ENCODE measurements at regions not wholly inside any gene's neighbourhood (a gene's known extent, or its start where the extent isn't known, plus 50 kb on each side); places are given as distances from the start of the nearest gene placed in this dataset.

- intact Hi-C loops (cut with micrococcal nuclease; ENCODE audit: unreplicated experiment) (no loop called here), in situ Hi-C loops (cut with HindIII; ENCODE audit: extremely low pct_ligation_motif_present, low pct_unique_long_range_greater_than_20kb) (no loop called here)
- no peak for FAIRE-seq
- Histone ChIP-seq H2AFZ (ENCODE audit: low read length) (no peak overlapping the region), H3K27me3 (ENCODE audit: control insufficient read depth in 1 of 2, insufficient read depth in 2 of 2, low read length in 2 of 2) (no peaks in the 10 kb centered on the region), H3K9me3 (ENCODE audit: low read length) (peaks cover 73% of the 10 kb centered on the region), H3K4me2 (ENCODE audit: low read depth, low read length) (no peak overlapping the region), H3K36me3 (replicated peaks in 1 of 2; ENCODE audit: control insufficient read depth in 1 of 2, insufficient read depth in 2 of 2, low read length in 2 of 2) (no peaks in the 10 kb centered on the region), H3K4me3 (replicated peaks in 1 of 3; ENCODE audit: insufficient read depth in 1 of 3, low read depth in 2 of 3, low read length in 3 of 3) (no peak overlapping the region), H3K9ac (ENCODE audit: insufficient read depth, low read depth, low read length) (no peak overlapping the region), H4K20me1 (ENCODE audit: insufficient read depth, low read length) (no peaks in the 10 kb centered on the region), H3K4me1 (ENCODE audit: insufficient read depth, low read length) (no peaks in the 10 kb centered on the region), H3K27ac (ENCODE audit: extremely low read length, insufficient read depth, low read length) (no peak overlapping the region), H3K79me2 (ENCODE audit: insufficient read depth, low read length) (no peaks in the 10 kb centered on the region)
- no TSS peak for BruUV-seq (replicated peaks)
- DNase-seq (ENCODE audit: low spot score) = no peak
- POLR2A ChIA-PET = no interaction called here
- 0% methylated on average over 1 of the region's 1 CpG for WGBS (ENCODE audit: low lambda C conversion rate)
- CTCF ChIA-PET (ENCODE audit: low intra/inter-chr PET ratio, low total read pairs) = no interaction called here
- ATAC-seq = no peak
- TF ChIP-seq FOSL1 (CRISPR knock-in tag; IDR thresholded peaks at IDR 0.05; ENCODE audit: borderline replicate concordance) (no peak), MAZ (IDR thresholded peaks at IDR 0.05; ENCODE audit: borderline replicate concordance, low read depth, low read length) (no peak), MAZ (CRISPR knock-in tag; IDR thresholded peaks at IDR 0.05; ENCODE audit: low read depth) (no peak), ETV5 (CRISPR knock-in tag; IDR thresholded peaks at IDR 0.05; ENCODE audit: borderline replicate concordance) (no peak), ZNF296 (CRISPR knock-in tag; conservative IDR thresholded peaks at IDR 0.05) (no peak), GTF3A (CRISPR knock-in tag; conservative IDR thresholded peaks at IDR 0.05) (no peak), ZNF883 (CRISPR knock-in tag; IDR thresholded peaks at IDR 0.05; ENCODE audit: not compliant biosample characterization) (no peak), ARNT2 (CRISPR knock-in tag; IDR thresholded peaks at IDR 0.05; ENCODE audit: low read depth) (no peak), GATAD2A (CRISPR knock-in tag; IDR thresholded peaks at IDR 0.05) (no peak), TRIM22 (IDR thresholded peaks at IDR 0.05) (no peak), SRSF9 (IDR thresholded peaks at IDR 0.05; ENCODE audit: borderline replicate concordance, insufficient read depth, low read depth, low read length, poor library complexity, severe bottlenecking) (no peak), FOXO1 (CRISPR knock-in tag; IDR thresholded peaks at IDR 0.05) (no peak), TFDP2 (CRISPR knock-in tag; IDR thresholded peaks at IDR 0.05) (no peak), TCF12 (IDR thresholded peaks at IDR 0.05) (no peak), TCF12 (CRISPR knock-in tag; IDR thresholded peaks at IDR 0.05) (no peak)
- TF ChIP-seq, protein P1, sequence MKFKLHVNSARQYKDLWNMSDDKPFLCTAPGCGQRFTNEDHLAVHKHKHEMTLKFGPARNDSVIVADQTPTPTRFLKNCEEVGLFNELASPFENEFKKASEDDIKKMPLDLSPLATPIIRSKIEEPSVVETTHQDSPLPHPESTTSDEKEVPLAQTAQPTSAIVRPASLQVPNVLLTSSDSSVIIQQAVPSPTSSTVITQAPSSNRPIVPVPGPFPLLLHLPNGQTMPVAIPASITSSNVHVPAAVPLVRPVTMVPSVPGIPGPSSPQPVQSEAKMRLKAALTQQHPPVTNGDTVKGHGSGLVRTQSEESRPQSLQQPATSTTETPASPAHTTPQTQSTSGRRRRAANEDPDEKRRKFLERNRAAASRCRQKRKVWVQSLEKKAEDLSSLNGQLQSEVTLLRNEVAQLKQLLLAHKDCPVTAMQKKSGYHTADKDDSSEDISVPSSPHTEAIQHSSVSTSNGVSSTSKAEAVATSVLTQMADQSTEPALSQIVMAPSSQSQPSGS (CRISPR knock-in tag; IDR thresholded peaks at IDR 0.05) = no peak
- TF ChIP-seq, protein P2, sequence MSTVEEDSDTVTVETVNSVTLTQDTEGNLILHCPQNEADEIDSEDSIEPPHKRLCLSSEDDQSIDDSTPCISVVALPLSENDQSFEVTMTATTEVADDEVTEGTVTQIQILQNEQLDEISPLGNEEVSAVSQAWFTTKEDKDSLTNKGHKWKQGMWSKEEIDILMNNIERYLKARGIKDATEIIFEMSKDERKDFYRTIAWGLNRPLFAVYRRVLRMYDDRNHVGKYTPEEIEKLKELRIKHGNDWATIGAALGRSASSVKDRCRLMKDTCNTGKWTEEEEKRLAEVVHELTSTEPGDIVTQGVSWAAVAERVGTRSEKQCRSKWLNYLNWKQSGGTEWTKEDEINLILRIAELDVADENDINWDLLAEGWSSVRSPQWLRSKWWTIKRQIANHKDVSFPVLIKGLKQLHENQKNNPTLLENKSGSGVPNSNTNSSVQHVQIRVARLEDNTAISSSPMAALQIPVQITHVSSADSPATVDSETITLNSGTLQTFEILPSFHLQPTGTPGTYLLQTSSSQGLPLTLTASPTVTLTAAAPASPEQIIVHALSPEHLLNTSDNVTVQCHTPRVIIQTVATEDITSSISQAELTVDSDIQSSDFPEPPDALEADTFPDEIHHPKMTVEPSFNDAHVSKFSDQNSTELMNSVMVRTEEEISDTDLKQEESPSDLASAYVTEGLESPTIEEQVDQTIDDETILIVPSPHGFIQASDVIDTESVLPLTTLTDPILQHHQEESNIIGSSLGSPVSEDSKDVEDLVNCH (CRISPR knock-in tag; IDR thresholded peaks at IDR 0.05) = no peak
These were observed 766.9 kb upstream of the FBXO33 start for GRCh38 chr14:40199101-40199500.

Measured in HepG2 (cell line).